Esophagus squamous epithelium (tissue), 4 donors: ENCODE measurements at regions not wholly inside any gene's neighbourhood (a gene's known extent, or its start where the extent isn't known, plus 50 kb on each side); places are given as distances from the start of the nearest gene placed in this dataset.

Experiments used
- CTCF ChIP-seq, 6 experiments: fragments of 450-650 bp in 4 of 6; fragments of 200-600 bp in 2 of 6; sonication (generic) in 2 of 6; IDR thresholded peaks; one replicate each; pipeline ENCODE4 v1.5.1; 2016 to 2019; ENCODE audit warnings: antibody characterized with exemption in 6 of 6, mild to moderate bottlenecking in 4 of 6, moderate library complexity in 4 of 6
- POLR2A ChIP-seq, 4 donors: fragments of 450-650 bp; IDR thresholded peaks; one replicate each; pipeline ENCODE4 v1.6.1; 2017; ENCODE audit warnings: antibody characterized with exemption in 4 of 4, mild to moderate bottlenecking in 4 of 4, moderate library complexity in 3 of 4

DNA sequence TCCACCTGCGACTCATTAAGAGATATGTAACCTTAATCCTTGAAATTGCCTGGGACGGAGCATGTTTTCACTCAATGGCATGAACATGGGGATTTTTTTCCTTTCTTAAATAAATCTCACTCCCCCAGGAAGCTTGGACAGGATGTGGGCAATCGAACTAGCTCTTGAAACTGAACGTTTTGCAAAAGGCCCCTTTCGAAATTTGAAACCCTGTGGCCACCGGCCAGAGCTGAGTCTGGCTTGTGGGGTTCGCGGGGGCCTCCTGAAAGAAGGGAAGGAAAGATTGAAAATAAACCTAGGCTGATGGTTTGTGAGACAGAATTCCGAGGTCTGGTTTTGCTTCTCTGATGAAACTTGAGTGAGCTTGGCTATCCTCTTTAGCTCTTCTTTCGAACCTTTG, 101.4 kb upstream of the RTL1 start:
- TF ChIP-seq CTCF (IDR thresholded peaks at IDR 0.05) (no peak), POLR2A (IDR thresholded peaks at IDR 0.05) (no peak)
